NOMO-1 (cell line): ENCODE measurements at regions not wholly inside any gene's neighbourhood (a gene's known extent, or its start where the extent isn't known, plus 50 kb on each side); places are given as distances from the start of the nearest gene placed in this dataset.

Experiments
- DNase-seq, 2 experiments: peaks; one replicate each; lab custom pipeline; 2025; ENCODE audit not compliant: unreplicated experiment in 2 of 2; lab: John Stamatoyannopoulos, UW

- DNase-seq = no peak
Measured at GRCh38 chr3:76940181-76940770, 99.6 kb upstream of the ROBO2 start.

GRCh38 chr3:76941376-76941775, 98.5 kb upstream of the ROBO2 start:
- no peak for DNase-seq

GRCh38 chr3:76942101-76942500, 97.8 kb upstream of the ROBO2 start:
- no peak for DNase-seq

GRCh38 chr3:76943058-76943457, 96.8 kb upstream of the ROBO2 start:
- no peak for DNase-seq

GRCh38 chr3:76943671-76944070, 96.2 kb upstream of the ROBO2 start:
- no peak for DNase-seq

DNA sequence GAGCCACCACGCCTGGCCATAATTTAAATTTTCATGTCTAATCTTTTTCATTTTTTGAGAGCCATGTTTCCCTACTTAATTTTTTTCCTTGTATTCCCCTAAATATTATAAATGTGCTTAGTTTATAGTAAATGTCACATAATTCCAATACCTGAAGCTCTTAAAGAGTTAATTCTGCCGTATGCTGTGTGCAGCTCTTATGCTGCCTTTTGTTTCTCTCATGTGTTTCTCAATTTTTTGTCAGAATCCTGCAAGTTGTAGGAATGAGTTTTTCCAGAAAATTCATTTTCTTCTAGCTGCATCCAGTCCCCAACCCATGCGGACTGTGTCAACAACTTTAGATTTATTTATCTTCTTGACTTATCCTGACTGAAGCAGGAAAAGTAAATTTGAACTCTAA, 90.9 kb upstream of the ROBO2 start:
- DNase-seq = no peak

- DNase-seq = no peak
Measured at GRCh38 chr3:76949462-76949861, 90.4 kb upstream of the ROBO2 start.

DNA sequence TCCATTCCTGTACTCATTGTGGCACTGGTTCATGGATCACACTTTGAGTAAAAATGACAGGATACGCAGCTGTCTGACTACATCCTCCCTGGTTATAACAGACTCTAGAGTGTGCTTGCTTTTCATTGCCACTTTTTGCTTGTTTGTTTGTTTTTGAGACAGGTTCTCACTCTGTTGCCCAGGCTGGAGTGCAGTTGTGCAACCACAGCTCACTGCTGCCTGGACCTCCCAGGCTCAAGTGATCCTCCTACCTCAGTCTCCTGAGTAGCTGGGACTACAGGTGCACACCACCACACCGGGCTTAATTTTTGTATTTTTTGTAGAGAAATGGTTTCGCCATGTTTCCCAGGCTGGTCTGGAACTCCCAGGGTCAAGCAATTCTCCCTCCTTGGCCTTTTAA, 89.3 kb upstream of the ROBO2 start:
- DNase-seq = no peak

- DNase-seq = no peak
Measured at GRCh38 chr3:76954412-76954811, 85.5 kb upstream of the ROBO2 start.

GRCh38 chr3:76958274-76958673, 81.6 kb upstream of the ROBO2 start:
- DNase-seq = no peak

DNA sequence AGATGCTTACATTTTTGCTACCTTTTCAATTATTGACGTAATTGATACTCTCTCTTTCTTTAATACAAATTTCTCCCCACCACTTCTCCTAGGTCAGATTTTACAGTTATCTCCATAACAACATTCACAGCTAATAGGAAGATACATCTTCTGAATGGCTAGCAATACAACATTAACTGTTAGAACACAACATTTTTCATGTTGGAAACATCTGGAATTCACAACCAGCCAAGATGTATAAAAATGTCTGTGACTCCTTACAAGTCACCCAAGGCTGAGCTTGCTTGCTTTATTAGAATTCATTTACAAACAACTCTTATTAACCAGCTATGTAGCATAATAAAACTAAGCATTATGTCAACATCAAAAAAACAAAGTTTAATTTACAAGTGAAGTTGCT, 81.0 kb upstream of the ROBO2 start:
- no peak for DNase-seq

DNA sequence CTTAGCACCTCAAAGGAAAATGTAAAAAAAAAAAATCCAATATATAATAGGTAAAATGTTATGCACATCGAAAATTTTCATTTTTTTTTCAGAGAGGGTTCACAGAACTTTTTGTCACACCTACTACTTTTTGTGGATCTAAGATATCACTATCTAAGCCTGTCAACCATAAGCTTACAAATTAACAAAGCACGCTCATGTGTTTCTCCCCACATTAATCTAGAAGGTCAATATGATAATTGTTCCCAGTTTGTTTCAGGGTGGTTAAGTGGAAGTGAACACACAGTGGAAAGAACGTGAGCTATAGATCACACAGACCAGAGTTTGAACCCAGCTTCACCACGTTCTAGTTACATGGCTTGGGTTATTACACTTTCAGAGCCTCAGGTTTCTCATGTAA, 78.6 kb upstream of the ROBO2 start:
- no peak for DNase-seq

DNA sequence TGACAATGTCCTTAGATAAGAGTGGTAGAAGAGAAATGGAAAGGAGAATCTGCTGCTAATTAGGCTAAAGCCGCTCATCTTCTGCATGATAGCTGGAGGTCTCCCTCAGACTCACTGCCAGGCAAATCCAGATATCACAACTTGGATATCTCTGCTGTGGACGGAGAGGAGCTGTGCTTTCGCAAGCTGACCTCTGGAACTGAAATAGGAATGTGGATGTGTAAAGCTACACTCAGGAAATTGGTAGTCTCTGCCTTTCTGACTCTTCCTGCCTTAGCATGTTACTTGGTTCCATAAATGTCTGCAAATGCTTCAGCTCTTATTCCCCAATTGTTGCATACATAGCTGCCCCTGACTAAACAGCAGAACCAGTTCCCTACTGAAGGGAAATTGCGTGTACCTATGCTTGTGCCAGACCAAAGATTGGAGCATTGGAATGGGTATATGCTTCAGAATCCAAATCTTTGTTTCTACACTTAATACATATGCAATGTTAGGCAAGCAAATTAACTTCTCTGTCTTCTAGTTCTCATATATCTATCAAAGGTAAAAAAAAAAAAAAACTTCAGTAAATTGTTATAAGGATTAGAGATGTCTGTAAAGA, 74.7 kb upstream of the ROBO2 start:
- no peak for DNase-seq

DNA sequence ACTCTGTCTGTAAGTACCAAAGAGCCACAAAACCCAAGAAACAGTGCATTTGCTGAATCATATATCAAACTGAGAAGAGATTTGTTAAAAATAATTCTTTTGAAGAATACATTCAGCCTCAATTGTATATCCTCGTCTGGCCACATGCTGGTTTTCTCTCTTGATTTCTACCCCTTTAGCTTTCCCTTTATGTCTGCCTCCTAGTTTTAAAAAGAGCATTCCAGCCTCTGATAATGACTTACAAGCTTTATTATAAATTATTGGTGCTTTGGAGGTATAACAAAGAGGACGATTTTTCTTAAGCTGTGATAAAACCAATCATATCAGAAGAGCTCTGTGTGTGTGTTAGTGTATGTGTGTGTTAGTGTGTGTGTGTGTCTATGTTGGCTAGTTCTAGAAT, 70.4 kb upstream of the ROBO2 start:
- DNase-seq = no peak

DNA sequence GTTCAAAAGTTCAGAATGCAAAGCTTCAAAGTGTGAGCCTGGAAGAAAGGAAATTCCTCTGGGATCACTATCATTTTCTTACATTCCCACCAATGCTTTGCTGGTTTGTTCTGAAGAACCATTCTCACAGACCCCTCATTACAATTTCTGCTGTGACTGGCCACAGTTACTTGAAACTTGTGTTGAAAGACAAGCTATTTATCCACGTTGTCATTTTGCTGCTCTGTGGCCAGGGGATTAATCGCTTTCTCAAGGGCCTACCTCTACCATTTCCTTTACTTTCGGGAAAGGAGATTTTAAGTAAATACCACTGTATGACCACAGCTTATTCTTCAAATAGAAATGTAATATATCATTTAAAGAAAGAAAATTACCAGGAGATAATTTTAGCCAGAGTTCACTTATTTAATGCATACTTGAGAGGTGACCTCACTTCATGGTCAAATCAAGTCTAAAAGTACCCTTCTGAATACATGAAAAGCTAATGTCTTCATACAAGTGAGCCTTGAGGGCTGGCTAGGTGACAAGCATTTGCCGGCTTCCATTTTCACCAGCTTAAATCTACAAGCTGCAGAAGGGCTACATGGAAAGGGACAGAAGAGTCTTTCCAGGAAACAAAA, 69.8 kb upstream of the ROBO2 start:
- no peak for DNase-seq

GRCh38 chr3:76972624-76973296, 67.1 kb upstream of the ROBO2 start:
- no peak for DNase-seq

- no peak for DNase-seq
Measured at GRCh38 chr3:76976996-76977395, 62.9 kb upstream of the ROBO2 start.

DNA sequence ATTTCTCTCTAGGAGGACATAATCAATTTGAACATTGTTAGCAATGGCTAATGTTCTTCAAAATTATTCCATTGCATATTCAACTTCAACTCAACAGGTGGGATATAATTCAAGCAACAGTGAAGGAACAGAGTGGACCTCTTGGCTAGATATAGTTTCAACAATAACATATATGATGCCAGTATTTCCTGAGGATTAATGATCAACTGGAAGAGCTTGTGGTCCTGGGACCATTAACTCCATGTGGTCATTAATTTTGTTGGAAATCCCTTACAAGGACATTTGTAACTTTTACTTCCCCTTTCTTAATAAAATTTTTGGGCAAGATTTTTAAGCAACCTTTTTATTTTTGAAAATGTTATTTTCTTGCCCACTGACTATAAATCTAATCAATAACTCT, 54.3 kb upstream of the ROBO2 start:
- DNase-seq = no peak

DNA sequence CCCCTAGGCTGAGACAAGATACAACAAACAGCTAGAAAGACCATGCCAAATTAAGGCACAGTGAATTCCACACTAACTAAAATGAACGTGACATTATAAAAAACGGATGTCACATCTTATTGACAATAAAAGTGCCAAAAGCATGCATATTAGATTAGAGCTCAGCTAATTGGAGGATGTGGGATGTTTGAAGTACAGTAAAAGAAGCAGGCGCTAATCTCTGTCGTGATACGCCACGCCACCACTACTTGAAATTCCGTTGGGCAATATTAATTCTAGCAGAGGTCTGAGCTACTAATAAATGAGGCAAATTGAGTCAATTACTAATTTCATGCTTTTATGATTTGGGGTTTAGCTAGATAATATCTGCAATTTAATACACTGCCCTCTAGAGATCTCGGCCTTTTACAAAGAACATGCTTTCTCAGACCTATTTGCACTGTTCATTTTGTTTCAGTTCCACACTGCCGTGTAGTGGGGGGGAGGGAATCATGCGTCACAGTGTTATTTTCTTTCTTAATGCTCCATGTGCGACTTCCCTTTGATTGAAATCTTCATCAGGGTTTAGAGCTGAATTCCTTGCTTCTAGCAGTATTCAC, 52.9 kb upstream of the ROBO2 start:
- DNase-seq = no peak
